HCT116 (cell line): ENCODE measurements at regions not wholly inside any gene's neighbourhood (a gene's known extent, or its start where the extent isn't known, plus 50 kb on each side); places are given as distances from the start of the nearest gene placed in this dataset.

ENCODE experiments used
- ATAC-seq: fragments of 200-7000 bp; cut with Tn5 transposase; 2 replicates; pipeline ENCODE4 v1.9.1; 2020; ENCODE audit warnings: mild to moderate bottlenecking, moderate library complexity
- BruUV-seq: library from RNA; stranded (reverse); fragments of 400-500 nt; replicated peaks from 2 replicates; lab custom pipeline; 2021; lab: Mats Ljungman, UMichigan
- CTCF ChIA-PET: fragments of 300-600 bp; sonication (Branson Sonifier 250); formaldehyde crosslinking; loops from one replicate; lab custom pipeline; 2021; ENCODE audit warnings: antibody characterized with exemption; lab: Charles Lee
- POLR2A ChIA-PET: fragments of 300-600, 350-600 bp; sonication (Branson Sonifier 250); formaldehyde crosslinking; loops from one replicate; lab custom pipeline; 2021; ENCODE audit warnings: antibody characterized with exemption; lab: Charles Lee
- RAD21 ChIA-PET, 2 experiments: fragments of 300-600 bp; sonication (Branson Sonifier 250); formaldehyde crosslinking; loops; one replicate each; lab custom pipeline; 2023; ENCODE audit warnings: low total read pairs in 2 of 2; ENCODE audit not compliant: uncharacterized antibody in 2 of 2, unreplicated experiment in 2 of 2, low non-redundant PET in 1 of 2; lab: Charles Lee
- DNase-seq: peaks from one replicate; pipeline ENCODE4 v3.0.0-alpha.2; 2010; ENCODE audit warnings: low read depth, low spot score
- H2AFZ ChIP-seq: fragments of 200-600 bp; shearing (Covaris generic), sonication (generic); 2 replicates; pipeline ENCODE4 v1.6.1; 2017; ENCODE audit warnings: low read depth, mixed run types, mixed read lengths, antibody characterized with exemption, low read length; ENCODE audit not compliant: poor library complexity, severe bottlenecking
- H3K27ac ChIP-seq: 2 replicates; pipeline ENCODE4 v1.5.1; 2012; ENCODE audit warnings: low read depth, low read length
- H3K27me3 ChIP-seq: fragments of 200-600 bp; sonication (generic); 2 replicates; pipeline ENCODE4 v1.6.1; 2016; ENCODE audit warnings: mixed run types, low read length, mixed read lengths; ENCODE audit not compliant: insufficient read depth
- H3K36me3 ChIP-seq, 2 experiments: fragments of 200-500 bp in 1 of 2; fragments of 200-600 bp in 1 of 2; sonication (Bioruptor generic) in 1 of 2; sonication (generic) in 1 of 2; 2 replicates each; pipeline versions ENCODE4 v1.5.1 to v1.6.1; 2014 to 2016; ENCODE audit warnings: low read length in 2 of 2, inconsistent platforms in 1 of 2, mixed read lengths in 1 of 2, mixed run types in 1 of 2; ENCODE audit not compliant: insufficient read depth in 2 of 2, control insufficient read depth in 1 of 2
- H3K4me1 ChIP-seq, 2 experiments: fragments of 200-600 bp in 1 of 2; sonication (generic) in 1 of 2; 2 replicates each; pipeline versions ENCODE4 v1.5.1 to v1.6.1; 2012 to 2017; ENCODE audit warnings: low read length in 2 of 2, inconsistent platforms in 1 of 2, mild to moderate bottlenecking in 1 of 2, mixed read lengths in 1 of 2, mixed run types in 1 of 2, moderate library complexity in 1 of 2; ENCODE audit not compliant: insufficient read depth in 2 of 2, control insufficient read depth in 1 of 2
- H3K4me2 ChIP-seq: fragments of 200-600 bp; sonication (generic); 2 replicates; pipeline ENCODE4 v1.6.1; 2017; ENCODE audit warnings: mixed run types, low read length, mixed read lengths
- H3K4me3 ChIP-seq, 2 experiments: fragments of 200-600 bp in 1 of 2; sonication (generic) in 1 of 2; replicated peaks in 1 of 2; 2 replicates each; pipeline ENCODE4 v1.5.1; 2011 to 2016; ENCODE audit warnings: low read length in 2 of 2, control low read depth in 1 of 2, low read depth in 1 of 2, mild to moderate bottlenecking in 1 of 2, mixed read lengths in 1 of 2, mixed run types in 1 of 2
- H3K79me2 ChIP-seq: fragments of 200-600 bp; sonication (generic); 2 replicates; pipeline ENCODE4 v1.6.1; 2017; ENCODE audit warnings: mild to moderate bottlenecking, mixed run types, low read length, moderate library complexity, mixed read lengths; ENCODE audit not compliant: insufficient read depth
- H3K9ac ChIP-seq: fragments of 200-600 bp; sonication (generic); 2 replicates; pipeline ENCODE4 v1.6.1; 2016; ENCODE audit warnings: low read length, mixed read lengths
- H3K9me2 ChIP-seq: fragments of 200-600 bp; sonication (generic), shearing (Covaris generic); 2 replicates; pipeline ENCODE4 v1.6.1; 2017; ENCODE audit warnings: mixed run types, mild to moderate bottlenecking, moderate library complexity; ENCODE audit not compliant: insufficient read depth
- H3K9me3 ChIP-seq, 2 experiments: fragments of 200-500 bp in 1 of 2; fragments of 200-600 bp in 1 of 2; sonication (Bioruptor generic) in 1 of 2; sonication (generic) in 1 of 2; 2 replicates each; pipeline ENCODE4 v1.6.1; 2014 to 2017; ENCODE audit warnings: low read length in 2 of 2, mixed read lengths in 2 of 2, inconsistent platforms in 1 of 2, low read depth in 1 of 2, mild to moderate bottlenecking in 1 of 2, mixed run types in 1 of 2, moderate library complexity in 1 of 2; ENCODE audit not compliant: control insufficient read depth in 1 of 2, insufficient read depth in 1 of 2
- H4K20me1 ChIP-seq: fragments of 200-600 bp; sonication (generic), shearing (Covaris generic); 2 replicates; pipeline ENCODE4 v1.6.1; 2017; ENCODE audit warnings: mixed run types, mild to moderate bottlenecking, moderate library complexity; ENCODE audit not compliant: insufficient read depth
- ELF1 ChIP-seq: IDR thresholded peaks from 2 replicates; pipeline ENCODE4 v1.6.1; 2012; ENCODE audit warnings: low read depth, borderline replicate concordance
- SRF ChIP-seq: IDR thresholded peaks from 2 replicates; pipeline ENCODE4 v1.6.1; 2012; ENCODE audit warnings: low read depth
- YY1 ChIP-seq: IDR thresholded peaks from 2 replicates; pipeline ENCODE4 v1.6.1; 2011; ENCODE audit warnings: low read length, low read depth, moderate library complexity, mild to moderate bottlenecking; ENCODE audit not compliant: insufficient replicate concordance; ENCODE audit errors: extremely low read depth
- intact Hi-C: fragments of 100-400 bp; cut with micrococcal nuclease; formaldehyde crosslinking; loops from 2 replicates; pipeline ENCODE4 v1.10.0; 2022
- TF ChIP-seq, protein P1 (sequence below): IDR thresholded peaks from 2 replicates; pipeline ENCODE4 v1.6.1; 2011; ENCODE audit warnings: mild to moderate bottlenecking, low read length, moderate library complexity; ENCODE audit not compliant: insufficient replicate concordance; ENCODE audit errors: extremely low read depth

DNA sequence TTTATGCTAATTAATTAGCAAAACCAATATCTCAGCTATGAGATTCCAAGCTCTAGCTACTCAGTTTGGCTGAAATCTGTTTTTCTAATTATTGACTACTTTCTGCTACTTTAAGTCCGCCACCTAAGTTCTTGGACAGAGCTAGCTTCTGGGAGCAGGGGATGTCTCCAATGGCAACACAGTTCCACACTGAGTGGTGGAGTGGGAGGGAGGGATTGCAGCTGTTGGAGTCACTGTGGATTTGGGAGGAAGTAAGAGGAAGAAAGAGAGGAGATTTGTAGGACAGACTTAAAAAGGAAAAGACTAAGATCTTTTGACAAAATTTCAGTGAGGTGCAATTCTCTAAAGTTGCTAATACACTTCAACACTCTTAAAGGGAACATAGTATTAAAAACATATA lies 450.8 kb downstream of the NFIB start (continued):
- TF ChIP-seq SRF = no peak

DNA sequence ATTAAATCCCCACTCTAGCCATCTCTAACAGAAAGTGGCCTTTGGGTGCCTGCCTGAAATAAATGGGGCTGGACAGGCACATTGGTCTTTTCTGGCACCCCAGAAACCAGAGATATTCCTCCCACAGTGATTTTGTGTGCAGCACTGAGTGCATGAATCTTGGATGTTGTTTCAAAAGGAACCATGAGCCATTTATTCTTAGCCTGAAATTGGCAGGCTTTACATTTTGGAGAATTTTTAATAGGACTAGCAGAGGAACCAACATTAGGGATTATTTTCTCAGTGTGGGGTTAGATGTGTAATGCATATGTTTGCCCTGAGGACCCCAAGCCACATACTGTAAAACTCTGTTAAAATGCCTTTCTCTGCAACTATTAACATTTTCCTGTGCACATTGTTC lies 451.3 kb downstream of the NFIB start:
- H2AFZ ChIP-seq = no peak overlapping the region
- no peaks in the 10 kb centered on the region for H3K4me1 ChIP-seq
- no peak for ATAC-seq
- H3K4me2 ChIP-seq = no peak overlapping the region
- POLR2A ChIA-PET = no interaction called here
- H3K36me3 ChIP-seq = no peaks in the 10 kb centered on the region
- H3K79me2 ChIP-seq = no peaks in the 10 kb centered on the region
- intact Hi-C loops = no loop called here
- CTCF ChIA-PET = no interaction called here
- no peak overlapping the region for H3K27ac ChIP-seq
- no peak overlapping the region for H3K9ac ChIP-seq
- no peak for DNase-seq
- H3K9me2 ChIP-seq = no peaks in the 10 kb centered on the region
- H3K4me3 ChIP-seq = no peak overlapping the region
- BruUV-seq = no TSS peak
- H3K27me3 ChIP-seq = no peaks in the 10 kb centered on the region
- H3K9me3 ChIP-seq = no peaks in the 10 kb centered on the region
- H4K20me1 ChIP-seq = no peaks in the 10 kb centered on the region
- TF ChIP-seq ELF1 = no peak
- TF ChIP-seq, protein P1, sequence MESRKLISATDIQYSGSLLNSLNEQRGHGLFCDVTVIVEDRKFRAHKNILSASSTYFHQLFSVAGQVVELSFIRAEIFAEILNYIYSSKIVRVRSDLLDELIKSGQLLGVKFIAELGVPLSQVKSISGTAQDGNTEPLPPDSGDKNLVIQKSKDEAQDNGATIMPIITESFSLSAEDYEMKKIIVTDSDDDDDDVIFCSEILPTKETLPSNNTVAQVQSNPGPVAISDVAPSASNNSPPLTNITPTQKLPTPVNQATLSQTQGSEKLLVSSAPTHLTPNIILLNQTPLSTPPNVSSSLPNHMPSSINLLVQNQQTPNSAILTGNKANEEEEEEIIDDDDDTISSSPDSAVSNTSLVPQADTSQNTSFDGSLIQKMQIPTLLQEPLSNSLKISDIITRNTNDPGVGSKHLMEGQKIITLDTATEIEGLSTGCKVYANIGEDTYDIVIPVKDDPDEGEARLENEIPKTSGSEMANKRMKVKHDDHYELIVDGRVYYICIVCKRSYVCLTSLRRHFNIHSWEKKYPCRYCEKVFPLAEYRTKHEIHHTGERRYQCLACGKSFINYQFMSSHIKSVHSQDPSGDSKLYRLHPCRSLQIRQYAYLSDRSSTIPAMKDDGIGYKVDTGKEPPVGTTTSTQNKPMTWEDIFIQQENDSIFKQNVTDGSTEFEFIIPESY = no peak
- no peak for TF ChIP-seq YY1
- TF ChIP-seq, all 23 proteins: peak for 0
- RAD21 ChIA-PET = no interaction called here
